ENCODE measurements at regions not wholly inside any gene's neighbourhood (a gene's known extent, or its start where the extent isn't known, plus 50 kb on each side); places are given as distances from the start of the nearest gene placed in this dataset.

DNA sequence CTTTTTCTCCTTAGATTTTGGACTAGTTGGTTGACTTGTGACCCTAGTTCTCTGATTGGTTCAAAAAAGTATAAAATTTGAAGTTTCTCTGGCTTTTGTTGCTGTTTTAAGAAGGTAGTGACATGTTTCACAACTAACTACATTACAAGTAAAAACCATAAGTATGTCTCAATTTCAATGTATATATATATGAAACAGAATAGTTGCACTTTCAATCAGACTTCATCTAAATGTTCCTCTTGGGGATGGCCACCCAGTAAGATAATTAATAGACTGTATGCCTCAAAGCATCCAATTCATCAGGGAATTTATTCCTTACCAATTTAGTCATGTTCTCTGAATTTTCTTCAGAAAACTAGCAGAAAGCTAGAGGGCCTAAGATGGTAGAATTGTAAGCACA is 259.7 kb downstream of the RPRM start:
- Histone ChIP-seq H3K9me3 (no peaks in the 10 kb centered on the region), H3K4me1 (no peaks in the 10 kb centered on the region), H3K4me3 (no peak overlapping the region), H3K27ac (no peak overlapping the region), H3K27me3 (no peaks in the 10 kb centered on the region), H3K36me3 (no peaks in the 10 kb centered on the region)
- no peak for DNase-seq
- intact Hi-C loops (cut with DNase I; ENCODE audit: low total_unique reads) (no loop called here), in situ Hi-C loops (cut with MboI; ENCODE audit: low pct_ligation_motif_present in 1 of 4, low pct_unique_long_range_greater_than_20kb in 1 of 4, low sequenced_read_pairs in 3 of 4) (no loop called here)
- TF ChIP-seq, protein P1, sequence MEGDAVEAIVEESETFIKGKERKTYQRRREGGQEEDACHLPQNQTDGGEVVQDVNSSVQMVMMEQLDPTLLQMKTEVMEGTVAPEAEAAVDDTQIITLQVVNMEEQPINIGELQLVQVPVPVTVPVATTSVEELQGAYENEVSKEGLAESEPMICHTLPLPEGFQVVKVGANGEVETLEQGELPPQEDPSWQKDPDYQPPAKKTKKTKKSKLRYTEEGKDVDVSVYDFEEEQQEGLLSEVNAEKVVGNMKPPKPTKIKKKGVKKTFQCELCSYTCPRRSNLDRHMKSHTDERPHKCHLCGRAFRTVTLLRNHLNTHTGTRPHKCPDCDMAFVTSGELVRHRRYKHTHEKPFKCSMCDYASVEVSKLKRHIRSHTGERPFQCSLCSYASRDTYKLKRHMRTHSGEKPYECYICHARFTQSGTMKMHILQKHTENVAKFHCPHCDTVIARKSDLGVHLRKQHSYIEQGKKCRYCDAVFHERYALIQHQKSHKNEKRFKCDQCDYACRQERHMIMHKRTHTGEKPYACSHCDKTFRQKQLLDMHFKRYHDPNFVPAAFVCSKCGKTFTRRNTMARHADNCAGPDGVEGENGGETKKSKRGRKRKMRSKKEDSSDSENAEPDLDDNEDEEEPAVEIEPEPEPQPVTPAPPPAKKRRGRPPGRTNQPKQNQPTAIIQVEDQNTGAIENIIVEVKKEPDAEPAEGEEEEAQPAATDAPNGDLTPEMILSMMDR (IDR thresholded peaks at IDR 0.05): no peak
- no peak for TF ChIP-seq EP300 (IDR thresholded peaks at IDR 0.05; ENCODE audit: low read depth)
- TF ChIP-seq POLR2A (IDR thresholded peaks at IDR 0.05): no peak
- TF ChIP-seq POLR2AphosphoS5 (IDR thresholded peaks at IDR 0.05): no peak

DNA sequence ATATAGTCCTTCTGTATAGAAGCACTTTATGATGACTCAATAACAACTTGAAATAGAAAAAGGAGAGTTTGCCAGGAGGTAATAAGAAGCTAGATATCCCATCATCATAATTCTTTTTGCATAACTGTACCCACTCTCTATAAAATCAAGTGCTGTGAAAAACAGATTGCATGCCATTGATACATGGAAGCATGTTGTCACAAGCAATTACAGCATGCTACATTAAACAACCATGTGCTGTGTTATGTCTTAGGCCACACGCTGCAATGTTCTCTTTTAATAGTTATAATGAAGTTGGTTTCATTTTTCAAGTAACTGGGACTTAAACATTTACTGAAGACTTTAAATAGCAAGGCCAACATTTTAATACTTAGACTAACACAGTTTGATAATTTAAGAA is 264.2 kb downstream of the RPRM start:
- TF ChIP-seq POLR2A (IDR thresholded peaks at IDR 0.05) (no peak), POLR2AphosphoS5 (IDR thresholded peaks at IDR 0.05) (no peak), EP300 (IDR thresholded peaks at IDR 0.05; ENCODE audit: low read depth) (no peak)
- TF ChIP-seq, protein P1 (IDR thresholded peaks at IDR 0.05): no peak
- no peaks in the 10 kb centered on the region for H3K9me3 ChIP-seq
- DNase-seq: no peak
- H3K36me3 ChIP-seq: no peaks in the 10 kb centered on the region
- H3K27me3 ChIP-seq: no peaks in the 10 kb centered on the region
- intact Hi-C loops (cut with DNase I; ENCODE audit: low total_unique reads): no loop called here
- H3K4me3 ChIP-seq: no peak overlapping the region
- no peaks in the 10 kb centered on the region for H3K4me1 ChIP-seq
- in situ Hi-C loops (cut with MboI; ENCODE audit: low pct_ligation_motif_present in 1 of 4, low pct_unique_long_range_greater_than_20kb in 1 of 4, low sequenced_read_pairs in 3 of 4): no loop called here
- no peak overlapping the region for H3K27ac ChIP-seq
- WGBS, 2 donors (ENCODE audit: low coverage in 1 of 2): 27 to 57% methylated on average over 1 of the region's 1 CpG

DNA sequence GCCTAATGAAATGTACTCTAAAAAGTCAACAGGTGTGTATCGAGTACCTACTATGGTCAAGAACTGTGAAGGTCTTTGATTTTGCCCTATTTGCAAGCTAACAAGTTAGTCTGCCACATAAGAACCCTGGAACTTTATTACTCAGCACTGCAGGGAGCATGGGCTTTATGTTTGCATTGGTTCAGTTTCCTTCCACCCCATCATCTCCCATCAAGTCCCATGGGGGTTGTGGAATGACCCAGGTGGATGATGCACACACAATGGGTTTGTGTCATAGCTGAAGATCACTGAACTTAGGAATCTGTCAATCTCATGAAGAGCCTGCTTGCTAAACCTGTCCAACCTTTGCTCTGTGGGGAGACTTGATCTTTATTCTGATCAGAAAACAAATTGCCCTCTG is 265.5 kb downstream of the RPRM start:
- intact Hi-C loops (cut with DNase I; ENCODE audit: low total_unique reads): no loop called here
- WGBS, 2 donors (ENCODE audit: low coverage in 1 of 2): 63 to 73% methylated on average over 1 of the region's 1 CpG
- Histone ChIP-seq H3K27me3 (no peaks in the 10 kb centered on the region), H3K4me1 (no peaks in the 10 kb centered on the region), H3K27ac (no peak overlapping the region), H3K9me3 (no peaks in the 10 kb centered on the region), H3K36me3 (no peaks in the 10 kb centered on the region), H3K4me3 (no peak overlapping the region)
- DNase-seq: no peak
- in situ Hi-C loops (cut with MboI; ENCODE audit: low pct_ligation_motif_present in 1 of 4, low pct_unique_long_range_greater_than_20kb in 1 of 4, low sequenced_read_pairs in 3 of 4): no loop called here
- TF ChIP-seq POLR2A (IDR thresholded peaks at IDR 0.05): no peak
- TF ChIP-seq, protein P1 (IDR thresholded peaks at IDR 0.05): no peak
- no peak for TF ChIP-seq POLR2AphosphoS5 (IDR thresholded peaks at IDR 0.05)
- no peak for TF ChIP-seq EP300 (IDR thresholded peaks at IDR 0.05; ENCODE audit: low read depth)

DNA sequence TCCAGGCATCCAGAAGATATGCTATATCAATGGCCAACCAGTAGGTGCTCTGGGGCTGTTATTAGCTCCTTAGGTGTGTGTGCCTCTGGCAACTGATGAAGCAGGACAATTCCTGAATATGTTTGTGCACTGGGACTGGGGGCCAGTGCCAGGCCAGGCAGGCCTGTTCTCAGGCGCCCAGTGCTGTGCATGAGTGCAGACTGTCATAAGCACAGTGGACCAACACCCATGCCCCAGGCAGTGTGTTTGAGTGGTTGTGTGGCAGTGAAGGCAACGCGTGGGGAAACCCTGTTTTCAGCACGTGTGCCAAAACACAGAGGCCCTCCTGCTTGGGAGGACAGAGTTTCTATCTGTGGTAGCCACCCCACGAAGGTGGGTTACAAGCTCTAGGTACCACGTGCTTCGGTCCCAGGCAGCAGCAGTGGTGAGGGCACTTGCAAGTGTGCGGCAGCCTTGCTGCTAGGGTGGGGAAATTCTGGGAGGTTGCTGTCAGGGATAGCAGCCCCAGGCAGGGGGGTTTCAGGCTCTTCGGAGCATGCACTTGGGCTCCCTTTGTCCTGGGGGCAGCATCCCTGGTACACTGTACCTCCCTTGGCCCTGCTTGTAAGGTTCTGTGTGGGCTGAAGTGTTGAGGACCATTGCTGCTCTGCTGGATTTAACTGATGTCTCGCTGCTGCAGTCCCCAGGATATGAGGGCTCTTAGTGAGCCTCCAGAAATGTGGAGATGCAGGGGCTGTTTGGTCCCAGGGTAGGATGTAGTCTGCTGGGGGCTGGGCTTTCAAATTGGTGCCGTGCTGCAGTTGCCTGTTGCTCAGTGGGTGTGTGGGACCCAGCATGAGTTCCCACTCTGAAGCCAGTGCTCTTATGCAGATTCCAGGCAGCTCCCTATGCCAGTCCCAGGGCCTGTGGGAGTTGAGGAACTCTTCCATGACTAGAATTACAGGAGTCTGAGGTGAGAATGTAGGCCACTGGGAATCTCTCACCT is 280.9 kb downstream of the RPRM start:
- 80% methylated on average over 10 of the region's 11 CpGs; no CpG with 5 or more reads in 1 of the 2 donors for WGBS, 2 donors (ENCODE audit: low coverage in 1 of 2)
- no peak for DNase-seq
- in situ Hi-C loops (cut with MboI; ENCODE audit: low pct_ligation_motif_present in 1 of 4, low pct_unique_long_range_greater_than_20kb in 1 of 4, low sequenced_read_pairs in 3 of 4): no loop called here
- Histone ChIP-seq H3K27me3 (no peaks in the 10 kb centered on the region), H3K27ac (no peak overlapping the region), H3K9me3 (peaks cover 0 to 4% of the 10 kb centered on the region in 2 donors), H3K4me3 (no peak overlapping the region), H3K36me3 (no peaks in the 10 kb centered on the region), H3K4me1 (no peaks in the 10 kb centered on the region)
- intact Hi-C loops (cut with DNase I; ENCODE audit: low total_unique reads): no loop called here
- TF ChIP-seq POLR2A (IDR thresholded peaks at IDR 0.05) (no peak), EP300 (IDR thresholded peaks at IDR 0.05; ENCODE audit: low read depth) (no peak)
